Liver (tissue), 8 donors: ENCODE measurements at regions not wholly inside any gene's neighbourhood (a gene's known extent, or its start where the extent isn't known, plus 50 kb on each side); places are given as distances from the start of the nearest gene placed in this dataset.

Experiments used
- DNase-seq: peaks from one replicate; pipeline ENCODE4 v3.0.0-alpha.2; 2017; ENCODE audit warnings: low spot score
- H3K27ac ChIP-seq, 2 donors: one replicate each; pipeline ENCODE4 v1.7.0; 2013; ENCODE audit warnings: inconsistent platforms in 2 of 2, low read length in 2 of 2, control low read depth in 1 of 2, low read depth in 1 of 2, mild to moderate bottlenecking in 1 of 2
- H3K27me3 ChIP-seq, 4 donors: one replicate each; pipeline versions ENCODE4 v1.6.1 to v1.7.0; 2013; ENCODE audit warnings: low read length in 3 of 4, inconsistent platforms in 1 of 4, mild to moderate bottlenecking in 1 of 4, moderate library complexity in 1 of 4; ENCODE audit not compliant: control insufficient read depth in 4 of 4, insufficient read depth in 4 of 4
- H3K36me3 ChIP-seq, 4 donors: one replicate each; pipeline versions ENCODE4 v1.6.1 to v1.7.0; 2013; ENCODE audit warnings: low read length in 3 of 4, mild to moderate bottlenecking in 3 of 4, low read depth in 1 of 4, moderate library complexity in 1 of 4; ENCODE audit not compliant: control insufficient read depth in 4 of 4, insufficient read depth in 3 of 4
- H3K4me1 ChIP-seq, 4 donors: one replicate each; pipeline versions ENCODE4 v1.6.1 to v1.7.0; 2013; ENCODE audit warnings: low read length in 3 of 4, mild to moderate bottlenecking in 3 of 4, moderate library complexity in 1 of 4; ENCODE audit not compliant: control insufficient read depth in 4 of 4, insufficient read depth in 4 of 4
- H3K4me3 ChIP-seq, 3 donors: one replicate each; pipeline versions ENCODE4 v1.6.1 to v1.7.0; 2013; ENCODE audit warnings: low read length in 3 of 3, control low read depth in 1 of 3, low read depth in 1 of 3, mild to moderate bottlenecking in 1 of 3
- H3K9ac ChIP-seq, 2 donors: one replicate each; pipeline ENCODE4 v1.7.0; 2013; ENCODE audit warnings: low read length in 2 of 2, mild to moderate bottlenecking in 2 of 2, moderate library complexity in 2 of 2, control low read depth in 1 of 2, low read depth in 1 of 2
- H3K9me3 ChIP-seq, 4 donors: one replicate each; pipeline versions ENCODE4 v1.6.1 to v1.7.0; 2013; ENCODE audit warnings: low read length in 3 of 4; ENCODE audit not compliant: control insufficient read depth in 4 of 4
- ATF3 ChIP-seq: IDR thresholded peaks from 2 replicates; pipeline ENCODE4 v1.6.1; 2016; ENCODE audit warnings: antibody characterized with exemption
- CTCF ChIP-seq: fragments of 150-350 bp; IDR thresholded peaks from 2 replicates; pipeline ENCODE4 v1.5.1; 2017; ENCODE audit warnings: improper control_type of control experiment, low read depth, low read length; ENCODE audit not compliant: missing input control
- EGR1 ChIP-seq, 2 donors: IDR thresholded peaks; 2 replicates each; pipeline ENCODE4 v1.6.1; 2016 to 2018; ENCODE audit warnings: antibody characterized with exemption in 2 of 2, low read depth in 2 of 2
- FOXA2 ChIP-seq: IDR thresholded peaks from 2 replicates; pipeline ENCODE4 v1.6.1; 2016; ENCODE audit warnings: antibody characterized with exemption
- GABPA ChIP-seq, 2 donors: IDR thresholded peaks in 1 of 2; conservative IDR thresholded peaks in 1 of 2; 2 replicates each; pipeline ENCODE4 v1.6.1; 2016; ENCODE audit warnings: antibody characterized with exemption in 2 of 2, mild to moderate bottlenecking in 1 of 2, moderate library complexity in 1 of 2
- JUND ChIP-seq, 2 donors: IDR thresholded peaks; 2 replicates each; pipeline ENCODE4 v1.6.1; 2016; ENCODE audit warnings: antibody characterized with exemption in 2 of 2
- MAX ChIP-seq: IDR thresholded peaks from 2 replicates; pipeline ENCODE4 v1.6.1; 2016; ENCODE audit warnings: antibody characterized with exemption
- NR2F2 ChIP-seq: IDR thresholded peaks from 2 replicates; pipeline ENCODE4 v1.6.1; 2016; ENCODE audit warnings: antibody characterized with exemption
- RAD21 ChIP-seq, 2 donors: IDR thresholded peaks; 2 replicates each; pipeline ENCODE4 v1.6.1; 2016; ENCODE audit warnings: antibody characterized with exemption in 2 of 2, mild to moderate bottlenecking in 2 of 2
- REST ChIP-seq: IDR thresholded peaks from 2 replicates; pipeline ENCODE4 v1.6.1; 2016; ENCODE audit warnings: antibody characterized with exemption, mild to moderate bottlenecking
- RXRA ChIP-seq, 2 donors: IDR thresholded peaks; 2 replicates each; pipeline ENCODE4 v1.6.1; 2017 to 2018; ENCODE audit warnings: antibody characterized with exemption in 2 of 2, mild to moderate bottlenecking in 1 of 2
- YY1 ChIP-seq: IDR thresholded peaks from 2 replicates; pipeline ENCODE4 v1.6.1; 2016; ENCODE audit warnings: antibody characterized with exemption, mild to moderate bottlenecking
- ZBTB33 ChIP-seq: IDR thresholded peaks from 2 replicates; pipeline ENCODE4 v1.6.1; 2016; ENCODE audit warnings: antibody characterized with exemption
- WGBS: extraction: QIAGEN DNeasy Blood & Tissue Kit; methylation state at CpG from one replicate; pipeline ENCODE4 v1.1.7; 2013; 5-methylcytosine and 5-hydroxymethylcytosine counted together
- donor health status: healthy.
- donor health status: healthy.
- donor health status: healthy.
- donor health status: healthy.
- donor health status: healthy.

GRCh38 chr1:22309572-22309971, 142.1 kb upstream of the ZBTB40 start:
- Histone ChIP-seq H3K4me1 (no peaks in the 10 kb centered on the region), H3K27me3 (no peaks in the 10 kb centered on the region), H3K36me3 (no peaks in the 10 kb centered on the region), H3K27ac (no peak overlapping the region), H3K4me3 (no peak overlapping the region), H3K9me3 (no peaks in the 10 kb centered on the region), H3K9ac (no peak overlapping the region)
- TF ChIP-seq ZBTB33: no peak
- peak; percentile 2 for DNase-seq
- WGBS: 92% methylated on average over 2 of the region's 2 CpGs

GRCh38 chr1:22311461-22311860, 140.2 kb upstream of the ZBTB40 start:
- Histone ChIP-seq H3K4me1 (no peaks in the 10 kb centered on the region), H3K27me3 (no peaks in the 10 kb centered on the region), H3K9ac (no peak overlapping the region), H3K9me3 (no peaks in the 10 kb centered on the region), H3K36me3 (no peaks in the 10 kb centered on the region), H3K4me3 (no peak overlapping the region), H3K27ac (no peak overlapping the region)
- peak; percentile 4 for DNase-seq
- WGBS: 94% methylated on average over 6 of the region's 6 CpGs
- TF ChIP-seq CTCF (no peak), YY1 (no peak), RAD21 (IDR thresholded peaks at IDR 0.05) (no peak), NR2F2 (no peak), FOXA2 (no peak), RXRA (IDR thresholded peaks at IDR 0.05) (no peak), JUND (IDR thresholded peaks at IDR 0.05) (no peak), EGR1 (IDR thresholded peaks at IDR 0.05; ENCODE audit: low read depth in 2 of 2) (no peak), MAX (no peak), GABPA (IDR thresholded peaks at IDR 0.05 in 1 of 2, conservative IDR thresholded peaks at IDR 0.05 in 1 of 2) (no peak), REST (no peak), ATF3 (no peak)
